GM21367 (cell line): ENCODE measurements at regions not wholly inside any gene's neighbourhood (a gene's known extent, or its start where the extent isn't known, plus 50 kb on each side); places are given as distances from the start of the nearest gene placed in this dataset.
A peak's percentile ranks its signal among the peaks of the same experiment; 100 is the strongest.
"Not testable (repeated sequence)": the region's sequence is repeated elsewhere in the genome, so short reads cannot be mapped to it uniquely, and the experiment has no call there.

Experiments
- ATAC-seq: cut with Tn5 transposase; IDR thresholded peaks from one replicate; pipeline ENCODE4 v1.9.1; 2021; ENCODE audit not compliant: unreplicated experiment

DNA sequence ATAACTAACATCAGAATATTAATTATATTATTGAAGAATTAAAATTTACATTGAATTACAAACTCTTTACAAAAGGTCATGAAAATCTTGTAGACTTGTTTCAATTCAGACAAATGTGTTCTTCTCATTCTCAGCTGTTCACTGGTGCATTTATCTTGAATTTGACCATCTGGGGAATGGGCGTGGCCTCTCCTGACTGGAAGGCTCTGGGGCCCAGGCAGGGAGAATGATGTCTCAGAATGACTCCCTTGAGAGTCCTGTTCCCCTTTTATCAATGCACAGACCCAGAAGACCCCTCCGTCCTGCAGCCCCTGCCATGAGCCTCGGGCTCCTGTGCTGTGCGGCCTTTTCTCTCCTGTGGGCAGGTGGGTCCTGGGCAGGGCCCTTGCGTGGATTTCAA, 242.2 kb upstream of the PRSS1 start:
- ATAC-seq: not testable (repeated sequence)

DNA sequence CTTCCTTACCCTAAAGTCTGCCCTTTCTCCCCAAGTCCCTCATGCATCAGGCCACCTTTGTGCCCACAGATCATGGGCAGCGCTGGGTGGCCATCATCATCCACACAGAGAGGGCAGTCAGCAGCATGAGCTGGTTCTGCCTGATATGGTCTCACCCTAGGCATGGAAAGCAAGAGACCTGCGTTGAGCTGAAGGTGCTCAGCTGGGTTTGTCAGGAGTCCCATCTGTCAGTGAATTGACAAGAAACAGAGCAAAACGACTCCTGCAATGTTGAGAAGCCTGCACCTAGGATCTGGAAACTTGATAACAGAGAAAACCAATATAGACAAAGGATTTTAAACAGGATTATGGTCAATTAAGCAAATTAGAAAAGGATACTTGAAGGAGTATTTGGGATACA, 242.7 kb upstream of the PRSS1 start:
- no peak for ATAC-seq

DNA sequence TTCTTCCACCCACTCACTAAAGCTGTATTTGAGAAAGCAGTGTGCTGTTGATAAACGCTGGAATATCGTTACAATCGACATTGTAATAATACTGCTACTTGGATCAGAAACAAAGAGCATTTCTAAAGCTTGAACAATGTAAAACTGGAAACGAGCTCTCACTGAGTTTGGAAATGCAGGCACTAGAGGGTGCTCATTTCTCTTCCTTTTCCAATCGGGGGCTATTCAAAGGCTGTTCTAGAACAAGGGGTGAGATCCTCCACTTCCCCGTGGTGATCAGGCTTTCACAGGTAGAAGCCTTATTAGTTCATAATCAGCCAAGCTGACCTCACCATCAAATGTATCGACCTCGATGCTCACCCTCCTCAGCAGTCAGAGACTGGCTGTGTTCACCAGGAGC, 245.3 kb upstream of the PRSS1 start:
- ATAC-seq: not testable (repeated sequence)

DNA sequence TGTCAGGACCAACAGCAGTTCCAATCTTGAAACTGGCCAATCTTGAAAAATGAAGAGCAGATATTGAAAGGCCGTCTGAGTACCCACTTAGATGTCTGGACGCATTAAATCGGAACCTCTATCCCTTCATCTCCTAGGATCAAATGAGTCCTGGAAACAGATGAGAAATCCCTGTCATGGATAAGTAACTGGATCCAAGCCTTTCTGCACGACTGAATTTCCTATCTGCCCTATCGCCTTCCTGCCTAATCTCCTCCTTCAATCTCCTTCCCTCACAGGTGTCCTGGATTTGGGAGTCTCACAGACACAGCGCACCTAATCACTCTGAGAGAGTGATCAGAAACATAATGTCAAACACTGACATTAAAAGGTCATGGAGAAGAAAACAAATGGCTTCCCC, 245.2 kb upstream of the PRSS58 start:
- ATAC-seq: no peak

DNA sequence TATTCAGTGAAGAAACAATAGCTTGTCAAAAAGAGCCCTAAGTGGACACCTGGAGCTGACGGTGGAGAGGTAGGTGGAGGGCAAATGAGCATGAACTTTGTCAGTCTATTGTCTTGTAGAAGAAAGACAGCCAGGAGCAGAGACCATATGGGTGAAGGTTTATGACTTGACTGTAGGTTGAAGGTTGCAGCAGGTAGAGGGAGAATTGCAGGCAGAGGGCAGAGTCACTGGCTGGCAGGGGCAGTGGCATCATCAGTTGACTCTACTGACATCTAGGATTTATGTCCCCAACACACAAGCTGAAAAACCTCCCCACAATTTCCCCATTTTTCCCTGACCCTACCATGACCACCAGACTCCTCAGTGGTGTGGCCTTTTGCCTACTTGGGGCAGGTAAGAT, 243.6 kb upstream of the PRSS58 start:
- ATAC-seq: no peak

DNA sequence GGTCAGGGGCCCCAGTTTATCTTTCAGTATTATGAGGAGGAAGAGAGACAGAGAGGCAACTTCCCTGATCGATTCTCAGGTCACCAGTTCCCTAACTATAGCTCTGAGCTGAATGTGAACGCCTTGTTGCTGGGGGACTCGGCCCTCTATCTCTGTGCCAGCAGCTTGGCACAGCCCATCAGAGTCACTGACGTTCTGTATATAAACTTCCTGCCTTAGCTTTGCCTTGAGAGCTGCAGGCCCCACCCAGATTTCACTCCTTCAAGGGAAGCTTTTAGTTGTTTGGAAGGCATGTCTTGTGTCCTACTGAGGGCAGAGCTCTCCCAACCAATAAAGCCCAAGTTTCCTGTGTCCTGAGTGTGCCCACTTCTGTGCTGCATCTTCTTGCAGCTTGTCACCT, 242.5 kb upstream of the PRSS58 start:
- no peak for ATAC-seq

DNA sequence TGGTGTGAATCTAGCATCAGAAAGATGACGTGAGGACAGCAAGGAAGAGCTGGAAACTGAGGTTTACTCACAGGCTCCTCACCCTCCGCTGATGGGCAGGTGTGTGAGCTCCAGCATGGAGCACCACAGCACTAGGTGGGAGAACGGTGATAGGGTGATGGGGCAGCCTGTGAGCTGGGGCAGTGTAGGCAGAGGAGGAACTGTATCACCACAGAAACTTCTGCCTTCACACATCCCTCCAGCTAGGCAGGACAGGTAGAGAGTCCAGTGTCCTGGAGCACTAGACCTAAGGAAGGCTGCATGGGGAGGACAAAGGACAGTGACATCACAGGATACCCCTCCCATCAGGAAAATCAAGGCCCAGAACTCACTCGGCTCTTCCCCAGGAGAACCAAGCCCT, 241.8 kb upstream of the PRSS58 start:
- no peak for ATAC-seq

DNA sequence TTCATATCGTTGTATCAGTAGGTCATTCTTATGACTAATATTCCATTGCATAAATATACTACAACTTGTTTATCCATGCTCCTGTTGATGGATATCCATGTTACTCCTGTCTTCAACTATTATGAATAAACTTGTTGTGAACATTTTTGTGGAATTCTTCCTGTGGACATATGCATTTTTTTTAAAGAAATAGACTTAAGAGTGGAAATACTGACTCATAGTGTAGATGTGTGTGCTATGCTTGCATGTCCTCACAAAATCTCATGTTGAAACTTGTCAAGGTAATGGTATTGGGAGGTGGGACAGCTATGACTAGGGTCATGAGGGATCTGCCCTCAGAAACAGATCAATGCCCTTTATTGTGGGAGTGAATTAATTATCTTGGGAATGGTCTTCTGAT, 240.5 kb upstream of the PRSS58 start:
- no peak for ATAC-seq

DNA sequence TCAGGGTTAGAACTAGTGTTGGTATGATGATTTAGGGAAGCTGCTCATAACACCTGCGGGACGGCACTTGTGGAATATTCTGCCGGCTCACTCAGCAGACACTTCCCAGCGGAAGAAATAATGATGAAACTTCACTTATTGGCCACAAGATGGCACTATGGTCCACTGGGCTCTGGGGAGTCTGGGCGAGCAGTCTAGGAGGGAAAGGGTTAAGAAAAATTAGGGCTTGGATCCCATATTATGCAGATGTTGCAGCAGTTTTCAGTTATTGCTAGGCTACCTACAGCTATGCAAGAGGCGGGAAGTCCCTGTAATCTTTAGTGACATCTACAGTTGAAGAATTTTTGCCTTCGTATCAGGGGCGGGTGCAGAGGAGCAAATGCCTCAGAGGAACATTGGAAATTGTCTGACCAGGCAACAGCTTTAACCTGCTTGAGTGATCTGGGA, 238.7 kb upstream of the PRSS58 start:
- peak; percentile 68 for ATAC-seq

DNA sequence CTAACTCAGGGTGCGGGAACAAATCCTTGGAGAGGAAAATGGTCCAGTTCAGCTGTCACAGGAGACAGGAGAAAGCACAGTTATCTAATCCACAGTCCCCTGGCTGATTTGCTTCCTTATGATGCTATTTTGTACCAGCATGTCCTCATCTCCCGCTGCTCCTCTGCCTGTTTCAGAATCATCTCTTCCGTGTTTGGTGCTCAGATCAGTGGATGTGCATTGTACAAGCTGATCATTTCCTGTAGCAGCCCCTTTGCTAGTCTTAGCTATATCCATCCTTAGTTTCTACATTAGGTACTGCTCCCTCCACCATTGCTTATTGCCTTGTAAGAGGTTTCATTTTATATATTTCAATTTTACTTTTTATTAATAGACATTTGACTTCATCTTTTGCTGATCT, 238.0 kb upstream of the PRSS58 start:
- ATAC-seq: not testable (repeated sequence)

DNA sequence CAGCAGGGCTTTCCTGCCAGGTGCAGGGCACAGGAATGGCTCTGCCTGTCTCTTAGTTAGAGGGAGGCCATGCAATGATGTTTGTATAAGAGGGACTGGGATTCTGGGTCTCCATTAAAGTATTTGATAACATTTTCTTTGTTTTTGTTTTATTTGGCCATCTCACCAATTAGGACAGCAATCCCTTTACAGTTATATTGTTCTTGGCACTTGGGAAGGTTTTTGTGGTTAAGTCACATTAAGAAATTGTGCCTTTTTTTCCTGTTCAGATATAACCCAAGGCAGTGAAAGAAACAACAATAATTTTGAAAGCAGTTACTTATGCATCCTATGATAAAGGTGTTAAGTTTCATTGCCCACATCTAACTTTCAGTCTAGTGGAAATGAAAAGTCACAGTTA, 237.4 kb upstream of the PRSS58 start:
- ATAC-seq: not testable (repeated sequence)

DNA sequence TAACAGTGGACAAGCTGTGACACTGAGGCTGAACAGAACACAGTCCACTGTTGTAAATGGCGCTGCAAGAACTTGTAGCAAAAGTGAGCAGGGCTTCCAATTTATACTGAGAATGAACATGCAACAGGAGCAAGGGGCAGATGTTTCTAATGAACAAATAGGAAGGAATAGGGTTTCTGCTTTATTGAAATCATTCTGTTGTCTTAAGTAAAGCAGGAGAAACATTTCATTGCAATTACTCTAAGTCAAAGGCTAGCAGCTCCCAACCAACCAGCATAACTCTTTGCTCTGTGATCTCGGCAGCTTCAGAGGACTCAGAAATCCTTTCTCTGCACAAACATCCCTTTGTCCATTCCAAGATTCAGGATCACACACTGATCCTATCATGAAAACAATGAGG, 236.2 kb upstream of the PRSS58 start:
- no peak for ATAC-seq

DNA sequence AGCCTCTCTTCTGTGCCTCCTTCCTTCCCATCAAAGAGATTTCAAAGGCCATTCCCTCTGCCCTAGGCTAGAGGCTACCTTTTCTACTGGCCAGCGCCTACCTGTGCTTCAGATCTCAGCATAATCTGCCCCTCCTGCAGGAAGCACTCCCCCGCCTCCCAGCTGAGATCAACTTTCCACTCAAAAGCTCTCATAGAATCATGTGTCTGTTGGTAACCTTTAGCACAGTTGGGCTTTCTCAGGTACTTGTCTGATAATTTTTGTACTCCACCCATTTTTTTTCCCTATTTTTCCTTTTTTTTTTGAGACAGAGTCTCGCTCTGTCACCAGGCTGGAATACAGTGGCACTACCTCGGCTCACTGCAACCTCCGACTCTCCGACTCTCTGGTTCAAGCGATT, 231.0 kb upstream of the PRSS58 start:
- no peak for ATAC-seq

DNA sequence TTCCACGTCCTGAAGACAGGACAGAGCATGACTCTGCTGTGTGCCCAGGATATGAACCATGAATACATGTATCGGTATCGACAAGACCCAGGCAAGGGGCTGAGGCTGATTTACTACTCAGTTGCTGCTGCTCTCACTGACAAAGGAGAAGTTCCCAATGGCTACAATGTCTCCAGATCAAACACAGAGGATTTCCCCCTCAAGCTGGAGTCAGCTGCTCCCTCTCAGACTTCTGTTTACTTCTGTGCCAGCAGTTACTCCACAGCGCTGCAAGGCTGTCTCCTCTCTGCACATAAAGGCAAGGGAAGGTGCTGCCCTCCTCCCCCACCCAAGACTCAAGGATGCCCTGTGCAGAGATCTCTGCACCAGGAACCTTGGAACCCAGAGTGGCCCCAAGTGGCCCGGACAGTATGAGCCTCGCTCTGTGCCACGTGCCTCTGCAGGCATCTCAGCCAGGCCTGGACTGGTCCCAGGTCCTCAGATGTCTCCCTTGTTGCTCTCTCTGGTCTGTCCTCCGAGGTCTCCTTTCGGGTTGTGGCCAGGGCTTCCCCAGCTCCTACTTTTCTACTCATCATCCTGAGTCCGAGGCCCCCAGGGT, 230.3 kb upstream of the PRSS58 start:
- no peak for ATAC-seq

DNA sequence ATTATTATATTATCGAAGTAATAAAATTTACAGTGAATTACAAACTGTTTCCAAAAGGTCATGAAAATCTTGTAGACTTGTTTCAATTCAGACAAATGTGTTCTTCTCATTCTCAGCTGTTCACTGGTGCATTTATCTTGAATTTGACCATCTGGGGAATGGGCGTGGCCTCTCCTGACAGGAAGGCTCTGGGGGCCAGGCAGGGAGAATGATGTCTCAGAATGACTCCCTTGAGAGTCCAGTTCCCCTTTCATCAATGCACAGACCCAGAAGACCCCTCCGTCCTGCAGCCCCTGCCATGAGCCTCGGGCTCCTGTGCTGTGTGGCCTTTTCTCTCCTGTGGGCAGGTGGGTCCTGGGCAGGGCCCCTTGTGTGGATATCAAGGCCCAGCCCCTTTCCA, 229.7 kb upstream of the PRSS58 start:
- not testable (repeated sequence) for ATAC-seq

DNA sequence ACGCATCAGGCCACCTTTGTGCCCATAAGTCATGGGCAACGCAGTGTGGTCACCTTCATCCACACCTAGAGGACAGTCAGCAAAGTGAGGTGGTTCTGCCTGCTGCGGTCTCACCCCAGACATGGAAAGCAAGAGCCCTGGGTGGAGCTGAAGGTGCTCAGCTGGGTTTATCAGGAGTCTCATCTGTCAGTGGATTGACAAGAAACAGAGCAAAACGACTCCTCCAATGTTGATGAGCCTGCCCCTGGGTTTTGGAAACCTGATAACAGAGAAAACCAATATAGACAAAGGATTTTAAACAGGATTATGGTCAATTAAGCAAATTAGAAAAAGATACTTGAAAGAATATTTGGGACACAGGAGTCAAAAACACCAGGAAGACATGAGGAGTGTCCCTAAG, 229.3 kb upstream of the PRSS58 start:
- ATAC-seq: no peak

DNA sequence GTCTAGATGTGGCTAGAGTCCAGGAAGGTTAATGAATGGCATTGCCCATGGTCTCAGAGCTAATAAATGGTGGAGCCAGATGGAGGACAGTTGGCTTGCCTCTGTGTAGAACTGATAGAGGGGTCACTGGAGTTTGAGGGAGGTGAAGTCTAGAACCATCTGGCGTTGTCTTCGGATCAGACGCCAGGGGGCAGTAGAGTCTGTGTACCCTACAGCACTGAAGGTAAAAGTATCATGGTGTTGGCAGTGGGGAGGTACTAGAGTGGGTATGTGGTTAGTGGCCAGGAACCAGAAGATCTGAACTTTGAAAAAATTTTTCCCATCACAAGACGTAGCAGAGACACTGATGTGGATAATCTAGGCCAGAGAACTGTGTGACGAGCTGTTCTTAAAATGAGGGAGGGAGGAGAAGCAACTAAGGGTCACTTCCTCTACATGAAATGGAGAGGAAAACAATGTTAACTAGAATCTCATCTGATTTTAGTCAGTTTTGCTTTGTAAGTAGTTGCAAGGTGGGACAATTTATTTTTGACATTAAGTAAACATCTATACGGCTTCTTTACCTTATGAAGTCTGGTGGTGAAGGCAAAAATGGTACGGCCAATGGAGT, 227.9 kb upstream of the PRSS58 start:
- no peak for ATAC-seq

DNA sequence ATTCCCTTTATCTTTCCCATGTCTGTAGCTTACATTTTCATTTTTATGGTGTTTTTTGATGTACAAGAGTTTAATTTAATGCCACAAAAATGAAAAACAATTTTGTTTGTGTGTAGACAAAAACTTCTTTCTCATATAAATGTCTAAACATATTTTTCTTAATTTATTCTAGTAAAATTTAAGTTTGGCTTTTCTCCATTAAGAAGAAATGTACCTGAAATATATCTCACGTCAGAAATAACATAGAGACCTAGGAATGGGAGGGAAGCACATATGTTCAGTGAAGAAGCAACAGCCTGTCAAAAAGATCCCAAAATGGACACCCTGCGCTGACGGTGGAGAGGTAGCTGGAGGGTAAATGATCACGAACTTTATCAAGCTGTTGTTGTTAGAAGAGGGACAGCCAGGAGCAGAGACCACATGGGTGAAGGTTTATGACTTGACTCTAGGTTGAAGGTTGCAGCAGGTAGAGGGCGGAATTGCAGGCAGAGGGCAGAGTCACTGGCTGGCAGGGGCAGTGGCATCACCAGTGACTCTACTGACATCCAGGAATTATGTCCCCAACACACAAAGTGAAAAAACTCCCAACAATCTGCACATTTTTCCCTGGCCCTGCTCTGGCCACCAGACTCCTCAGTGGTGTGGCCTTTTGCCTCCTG, 225.9 kb upstream of the PRSS58 start:
- ATAC-seq: no peak

DNA sequence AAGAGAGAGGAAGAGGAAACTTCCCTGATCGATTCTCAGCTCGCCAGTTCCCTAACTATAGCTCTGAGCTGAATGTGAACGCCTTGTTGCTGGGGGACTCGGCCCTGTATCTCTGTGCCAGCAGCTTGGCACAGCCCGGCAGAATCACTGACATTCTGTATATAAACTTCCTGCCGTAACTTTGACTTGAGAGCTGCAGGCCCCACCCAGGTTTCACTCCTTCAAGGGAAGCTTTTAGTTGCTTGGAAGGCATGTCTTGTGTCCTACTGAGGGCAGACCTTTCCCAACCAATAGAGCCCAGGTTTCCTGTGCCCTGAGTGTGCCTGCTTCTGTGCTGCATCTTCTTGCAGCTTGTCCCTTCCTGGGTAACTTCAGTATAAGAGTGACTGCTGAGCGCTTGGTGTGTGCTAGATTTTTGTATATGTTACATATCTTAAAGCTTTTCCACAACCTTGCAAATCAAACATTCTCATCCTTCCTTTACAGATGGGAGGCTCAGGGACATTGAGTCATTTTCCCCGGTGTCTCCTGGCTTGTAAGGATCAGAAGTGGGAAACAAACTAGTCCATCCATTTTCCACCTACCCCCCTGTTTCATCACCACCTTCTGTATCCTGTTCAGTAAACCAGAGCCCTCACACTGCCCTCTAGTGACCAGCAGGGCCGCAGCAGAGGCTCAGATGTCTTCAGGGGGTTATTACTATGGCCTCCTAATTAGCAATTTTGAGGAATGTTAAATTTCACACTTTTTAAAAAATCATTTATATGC, 225.2 kb upstream of the PRSS58 start:
- peak; percentile 61 for ATAC-seq

DNA sequence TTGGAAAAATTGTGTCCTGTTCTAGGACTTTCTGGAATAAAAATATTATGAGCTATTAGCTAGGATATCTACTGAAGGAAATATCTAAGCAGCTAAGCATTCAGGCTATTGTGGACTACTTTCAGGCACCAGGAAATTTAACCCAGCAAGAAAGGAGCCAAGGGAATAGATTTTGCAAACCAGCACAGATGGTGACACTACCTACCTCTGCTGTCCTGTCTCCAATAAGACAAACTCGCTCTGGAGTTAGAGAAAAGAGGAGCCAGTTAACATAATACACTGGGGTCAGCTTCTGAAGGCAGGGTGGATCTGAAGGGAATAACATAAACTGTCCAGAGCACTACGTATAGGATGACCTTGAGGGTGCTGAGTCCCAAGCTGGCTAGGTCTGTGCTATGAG, 223.7 kb upstream of the PRSS58 start:
- ATAC-seq: no peak

DNA sequence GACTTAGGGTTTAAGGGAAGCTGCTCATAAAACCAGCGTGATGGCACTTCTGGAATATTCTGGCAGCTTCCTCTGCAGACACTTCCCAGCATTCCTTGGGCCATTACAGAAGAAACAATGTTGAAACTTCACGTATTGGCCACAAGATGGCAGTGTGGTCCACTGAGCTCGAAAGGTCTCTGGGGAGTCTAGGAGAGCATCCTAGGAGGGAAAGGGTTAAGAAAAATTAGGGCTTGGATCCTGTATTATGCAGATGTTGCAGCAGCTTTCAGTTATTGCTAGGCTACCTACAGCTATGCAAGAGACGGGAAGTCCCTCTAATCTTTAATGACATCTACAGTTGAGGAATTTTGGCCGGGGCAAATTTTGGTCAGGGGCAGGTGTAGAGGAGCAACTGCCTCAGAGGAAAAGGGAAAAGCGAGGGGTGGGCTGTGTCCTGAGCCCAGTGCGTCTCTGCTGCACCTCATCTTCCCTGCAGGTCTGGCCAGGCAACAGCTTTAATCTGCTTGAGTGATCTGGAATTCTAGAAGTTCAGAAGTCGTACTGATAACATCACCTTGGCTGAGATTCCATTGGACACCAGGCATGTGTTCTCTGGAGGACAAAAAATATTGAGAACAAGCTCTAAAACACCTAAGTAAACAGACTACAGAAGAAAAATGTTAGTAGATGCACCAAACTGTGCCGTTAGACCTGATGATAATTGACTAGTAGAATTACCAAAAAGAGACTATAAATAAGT, 220.8 kb upstream of the PRSS58 start:
- peak; percentile 57 for ATAC-seq
